HEK293T (cell line): ENCODE measurements at regions not wholly inside any gene's neighbourhood (a gene's known extent, or its start where the extent isn't known, plus 50 kb on each side); places are given as distances from the start of the nearest gene placed in this dataset.

Experiments used
- CTCF ChIA-PET: fragments of 350-600 bp; formaldehyde crosslinking; extraction: SDS; loops from one replicate; lab custom pipeline; 2021; ENCODE audit warnings: antibody characterized with exemption, inconsistent platforms; lab: Yijun Ruan, JAX
- POLR2A ChIA-PET: fragments of 350-600 bp; formaldehyde crosslinking; extraction: SDS; loops from one replicate; lab custom pipeline; 2020; ENCODE audit warnings: antibody characterized with exemption, inconsistent platforms; lab: Yijun Ruan, JAX
- DNase-seq: peaks from one replicate; pipeline ENCODE4 v3.0.0; 2012; ENCODE audit warnings: mixed read lengths; ENCODE audit errors: extremely low spot score
- ARNT ChIP-seq: fragments of 450-650 bp; IDR thresholded peaks from 2 replicates; pipeline ENCODE4 v1.6.1; 2017; ENCODE audit warnings: mild to moderate bottlenecking
- BHLHE40 ChIP-seq: fragments of 450-650 bp; IDR thresholded peaks from 2 replicates; pipeline ENCODE4 v1.6.1; 2016; ENCODE audit warnings: mild to moderate bottlenecking, moderate library complexity, borderline replicate concordance
- CTBP1 ChIP-seq: fragments of 450-650 bp; IDR thresholded peaks from 2 replicates; pipeline ENCODE4 v1.6.1; 2016; ENCODE audit warnings: borderline replicate concordance
- ELF4 ChIP-seq: fragments of 450-650 bp; IDR thresholded peaks from 2 replicates; pipeline ENCODE4 v1.6.1; 2017; ENCODE audit warnings: antibody characterized with exemption
- FOXA1 ChIP-seq: fragments of 450-650 bp; IDR thresholded peaks from 2 replicates; pipeline ENCODE4 v1.6.1; 2016; ENCODE audit warnings: mild to moderate bottlenecking
- FOXK2 ChIP-seq: fragments of 450-650 bp; IDR thresholded peaks from 2 replicates; pipeline ENCODE4 v1.6.1; 2016; ENCODE audit warnings: mild to moderate bottlenecking
- FOXM1 ChIP-seq: fragments of 450-650 bp; IDR thresholded peaks from 2 replicates; pipeline ENCODE4 v1.6.1; 2017; ENCODE audit warnings: mild to moderate bottlenecking, borderline replicate concordance
- HDGF ChIP-seq: fragments of 450-650 bp; IDR thresholded peaks from 2 replicates; pipeline ENCODE4 v1.6.1; 2017; ENCODE audit warnings: antibody characterized with exemption, borderline replicate concordance
- L3MBTL2 ChIP-seq: fragments of 450-650 bp; conservative IDR thresholded peaks from 2 replicates; pipeline ENCODE4 v1.6.1; 2016; ENCODE audit warnings: mild to moderate bottlenecking
- LEF1 ChIP-seq: fragments of 450-650 bp; IDR thresholded peaks from 2 replicates; pipeline ENCODE4 v1.6.1; 2017; ENCODE audit warnings: mild to moderate bottlenecking, borderline replicate concordance
- NFRKB ChIP-seq: fragments of 450-650 bp; IDR thresholded peaks from 2 replicates; pipeline ENCODE4 v1.6.1; 2016; ENCODE audit warnings: mild to moderate bottlenecking, moderate library complexity
- SP1 ChIP-seq: fragments of 450-650 bp; IDR thresholded peaks from 2 replicates; pipeline ENCODE4 v1.6.1; 2017
- SUZ12 ChIP-seq: fragments of 450-650 bp; IDR thresholded peaks from 2 replicates; pipeline ENCODE4 v1.6.1; 2016; ENCODE audit warnings: mild to moderate bottlenecking
- TARDBP ChIP-seq: fragments of 450-650 bp; IDR thresholded peaks from 2 replicates; pipeline ENCODE4 v1.6.1; 2016
- ZNF384 ChIP-seq: fragments of 450-650 bp; IDR thresholded peaks from 2 replicates; pipeline ENCODE4 v1.6.1; 2016
- TF ChIP-seq, protein P1 (sequence below): fragments of 450-650 bp; IDR thresholded peaks from 2 replicates; pipeline ENCODE4 v1.6.1; 2016

DNA sequence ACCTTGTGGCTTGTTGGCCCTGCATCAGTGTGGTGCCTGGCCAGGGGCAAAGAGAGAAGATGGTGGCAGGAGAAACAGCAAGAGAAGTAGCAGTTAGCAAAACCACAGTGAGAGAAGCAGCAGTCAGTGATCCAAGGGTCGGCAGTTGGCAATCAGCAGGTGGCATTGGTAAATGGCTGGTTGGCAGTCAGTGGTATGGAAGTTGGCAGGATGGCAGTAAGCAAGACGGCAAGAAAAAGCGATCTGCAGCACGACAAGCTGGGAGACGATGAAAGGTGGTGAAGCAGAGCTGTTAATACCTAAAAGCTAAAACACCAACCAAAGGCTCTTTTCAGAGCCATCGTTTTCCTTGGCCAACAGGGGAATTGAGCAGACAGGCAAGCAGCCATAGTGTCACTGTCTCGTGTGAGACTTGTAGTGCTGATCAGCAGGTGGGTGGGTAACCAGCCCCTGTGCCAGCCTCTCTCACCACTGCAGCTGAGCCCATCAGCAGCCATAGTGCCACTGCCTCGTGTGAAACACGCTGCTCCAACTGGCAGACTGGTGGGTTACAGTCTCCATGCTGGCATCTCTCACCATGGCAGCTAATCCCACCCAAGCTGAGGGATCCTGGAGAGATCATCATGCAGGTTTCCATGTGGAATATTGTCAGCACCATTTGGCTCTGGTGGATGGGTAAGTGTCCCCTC is 2078.4 kb downstream of the PCDH7 start:
- no peak for TF ChIP-seq ELF4
- no peak for TF ChIP-seq HDGF
- TF ChIP-seq FOXK2: no peak
- DNase-seq: no peak
- CTCF ChIA-PET: no interaction called here
- POLR2A ChIA-PET: no interaction called here

DNA sequence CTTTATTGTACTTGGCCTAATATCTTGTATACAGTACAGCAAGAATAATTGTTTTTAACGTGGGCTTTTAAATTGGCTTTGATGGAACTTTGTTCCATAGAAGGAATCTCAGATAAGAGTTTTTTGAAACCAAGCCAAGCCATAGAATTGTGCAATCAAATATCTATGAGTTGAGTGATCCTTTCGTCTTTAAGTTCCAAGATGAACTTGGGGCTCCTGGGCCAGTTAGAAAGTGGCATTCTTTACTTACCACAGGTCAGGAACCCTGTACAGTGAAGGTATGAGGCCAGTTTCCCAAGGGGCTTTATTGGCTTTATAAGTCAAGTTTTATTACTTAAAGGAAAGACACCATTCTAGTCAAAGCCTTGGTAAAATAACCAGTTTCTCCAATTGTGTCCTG is 2104.2 kb downstream of the PCDH7 start:
- POLR2A ChIA-PET: no interaction called here
- CTCF ChIA-PET: no interaction called here
- no peak for DNase-seq
- TF ChIP-seq ARNT (no peak), FOXA1 (no peak), CTBP1 (no peak), LEF1 (no peak), BHLHE40 (no peak), FOXK2 (no peak), ZNF384 (no peak), L3MBTL2 (no peak)
- TF ChIP-seq, protein P1, sequence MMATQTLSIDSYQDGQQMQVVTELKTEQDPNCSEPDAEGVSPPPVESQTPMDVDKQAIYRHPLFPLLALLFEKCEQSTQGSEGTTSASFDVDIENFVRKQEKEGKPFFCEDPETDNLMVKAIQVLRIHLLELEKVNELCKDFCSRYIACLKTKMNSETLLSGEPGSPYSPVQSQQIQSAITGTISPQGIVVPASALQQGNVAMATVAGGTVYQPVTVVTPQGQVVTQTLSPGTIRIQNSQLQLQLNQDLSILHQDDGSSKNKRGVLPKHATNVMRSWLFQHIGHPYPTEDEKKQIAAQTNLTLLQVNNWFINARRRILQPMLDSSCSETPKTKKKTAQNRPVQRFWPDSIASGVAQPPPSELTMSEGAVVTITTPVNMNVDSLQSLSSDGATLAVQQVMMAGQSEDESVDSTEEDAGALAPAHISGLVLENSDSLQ: no peak

DNA sequence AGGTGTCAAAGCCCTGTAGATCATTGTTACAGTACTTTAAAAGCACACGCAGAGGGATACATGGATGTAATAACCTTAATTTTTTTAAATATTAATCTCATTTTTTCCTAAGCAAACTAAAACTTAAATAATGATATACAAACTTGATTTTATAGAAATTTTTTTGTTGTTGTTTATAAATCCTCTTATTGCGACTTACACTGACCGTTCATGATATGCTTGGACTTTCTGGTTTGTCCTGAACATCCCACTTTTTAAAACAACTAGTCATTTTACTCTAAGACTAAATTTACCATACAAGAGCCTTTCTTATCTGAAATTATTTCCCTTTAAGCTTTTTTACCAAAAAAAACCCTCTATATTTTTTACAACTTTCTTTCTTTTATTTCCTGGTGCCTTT is 2106.0 kb downstream of the PCDH7 start:
- ChIA-PET CTCF (no interaction called here), POLR2A (no interaction called here)
- no peak for TF ChIP-seq BHLHE40
- DNase-seq: no peak

DNA sequence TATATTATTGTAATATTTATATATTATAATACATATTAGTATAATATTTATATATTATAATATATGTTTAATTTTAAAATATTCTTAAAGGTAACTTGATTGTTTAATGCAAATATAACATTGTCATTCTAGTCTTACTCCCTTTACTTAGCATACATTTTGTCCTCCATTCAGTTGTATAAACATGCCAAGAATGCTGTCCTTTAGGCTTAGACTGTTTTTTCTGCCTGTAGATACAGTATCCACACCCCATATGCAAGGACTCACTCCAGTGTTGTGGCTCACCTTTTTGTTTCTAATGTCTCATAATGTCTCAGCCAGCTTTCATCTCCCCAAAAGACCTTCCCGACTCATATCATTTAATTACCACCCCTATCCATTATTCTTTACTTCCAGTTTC is 2110.0 kb downstream of the PCDH7 start:
- TF ChIP-seq LEF1 (no peak), NFRKB (no peak), SP1 (no peak)
- DNase-seq: no peak
- POLR2A ChIA-PET: no interaction called here

DNA sequence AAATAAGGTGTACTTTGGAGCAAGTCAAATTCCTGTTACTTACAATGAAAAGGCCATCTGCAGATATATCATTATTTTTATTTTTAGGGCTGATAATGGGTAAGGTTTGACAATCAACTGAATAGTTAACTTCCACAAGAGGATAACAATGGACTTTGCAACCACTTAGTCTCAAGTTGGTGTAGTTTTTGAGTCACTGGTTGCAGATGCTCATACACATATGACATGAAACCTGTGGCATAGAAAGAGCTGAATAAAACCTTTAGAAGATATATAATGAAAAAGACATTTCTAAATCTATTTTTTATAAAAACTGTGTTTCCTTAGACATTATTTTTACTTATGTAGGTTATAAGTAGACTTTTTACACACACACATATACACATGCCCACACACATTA is 2110.9 kb downstream of the PCDH7 start:
- ChIA-PET CTCF (no interaction called here), POLR2A (no interaction called here)
- DNase-seq: no peak
- TF ChIP-seq NFRKB (no peak), TARDBP (no peak), BHLHE40 (no peak), SUZ12 (no peak), ELF4 (no peak), FOXM1 (no peak), HDGF (no peak), L3MBTL2 (no peak), CTBP1 (no peak), LEF1 (no peak), ZNF384 (no peak), FOXK2 (no peak), ARNT (no peak), SP1 (no peak)
- TF ChIP-seq, protein P1: no peak

More for the DNA sequence above, 2110.0 kb downstream of the PCDH7 start:
- CTCF ChIA-PET: no interaction called here

DNA sequence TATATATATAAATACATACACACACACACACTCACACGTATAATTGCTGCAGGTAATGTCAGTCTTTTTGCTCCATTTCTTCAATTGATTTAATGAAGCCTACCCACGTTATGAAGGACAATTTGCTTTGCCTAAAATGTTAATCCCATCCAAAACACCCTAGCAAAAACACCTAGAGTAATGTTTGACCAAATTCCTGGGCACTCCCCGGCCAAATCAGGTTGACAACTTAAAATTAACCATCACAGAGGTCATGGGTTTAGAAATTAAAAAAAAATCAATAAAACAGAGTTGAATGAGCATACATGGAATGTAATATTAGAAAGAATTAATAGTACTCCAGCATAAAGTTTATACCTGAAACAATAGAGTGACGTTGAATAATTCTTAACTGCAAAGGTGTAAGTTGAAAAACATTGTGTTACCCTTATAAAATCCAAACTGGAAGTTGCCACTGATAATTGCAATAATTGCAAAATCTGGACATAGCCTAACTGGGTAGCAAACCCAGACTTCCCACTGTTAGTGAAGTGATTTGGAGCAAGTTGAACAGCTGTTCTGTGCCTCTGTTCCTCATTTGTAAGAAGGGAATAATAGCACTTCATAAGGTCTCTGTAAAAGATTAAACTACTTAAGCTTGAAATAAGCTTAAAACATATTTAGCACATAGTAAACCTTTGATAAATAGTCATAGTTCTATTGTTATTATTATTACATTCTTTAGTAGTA is 2120.5 kb downstream of the PCDH7 start:
- DNase-seq: no peak
- POLR2A ChIA-PET: no interaction called here
- TF ChIP-seq FOXA1 (no peak), ZNF384 (no peak), CTBP1 (no peak), ELF4 (no peak), FOXM1 (no peak), LEF1 (no peak), L3MBTL2 (no peak)
- TF ChIP-seq, protein P1: no peak
- CTCF ChIA-PET: no interaction called here

DNA sequence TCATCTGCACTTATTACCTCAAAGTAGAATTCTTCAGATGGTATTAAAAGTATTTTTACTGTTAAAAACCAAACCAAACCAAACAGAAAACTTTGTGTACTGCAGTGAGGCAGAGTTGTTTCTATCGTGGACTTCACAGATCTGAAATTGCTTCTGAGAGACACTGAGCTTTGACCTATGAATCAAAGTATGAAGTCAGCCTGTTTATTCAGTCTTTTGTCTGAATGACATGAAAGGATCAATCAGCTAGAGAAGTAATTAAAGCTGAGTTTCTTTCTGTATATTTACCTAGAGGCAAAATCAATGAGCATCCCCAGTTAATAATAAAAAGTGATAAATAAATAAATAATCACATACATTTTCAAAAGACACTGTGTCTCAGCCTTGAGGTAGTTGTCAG is 2121.0 kb downstream of the PCDH7 start:
- CTCF ChIA-PET: no interaction called here
- POLR2A ChIA-PET: no interaction called here
- no peak for DNase-seq
- TF ChIP-seq SUZ12 (no peak), L3MBTL2 (no peak), HDGF (no peak), ZNF384 (no peak), SP1 (no peak), BHLHE40 (no peak), LEF1 (no peak), FOXK2 (no peak), ELF4 (no peak), NFRKB (no peak)
- TF ChIP-seq, protein P1: no peak
